Peyer's patch (tissue), 4 donors: ENCODE measurements at regions not wholly inside any gene's neighbourhood (a gene's known extent, or its start where the extent isn't known, plus 50 kb on each side); places are given as distances from the start of the nearest gene placed in this dataset.

Source experiments
- CTCF ChIP-seq, 6 experiments: fragments of 450-650 bp in 4 of 6; fragments of 200-600 bp in 2 of 6; sonication (generic) in 1 of 6; IDR thresholded peaks; one replicate each; pipeline ENCODE4 v1.5.1; 2017 to 2019; ENCODE audit warnings: antibody characterized with exemption in 6 of 6, mild to moderate bottlenecking in 3 of 6, moderate library complexity in 1 of 6
- POLR2A ChIP-seq, 2 donors: fragments of 450-650 bp; IDR thresholded peaks; one replicate each; pipeline ENCODE4 v1.5.1; 2017; ENCODE audit warnings: antibody characterized with exemption in 2 of 2, mild to moderate bottlenecking in 2 of 2, moderate library complexity in 2 of 2

GRCh38 chrX:821327-822107 lies 190.9 kb downstream of the SHOX start:
- TF ChIP-seq CTCF (IDR thresholded peaks at IDR 0.05) (no peak), POLR2A (IDR thresholded peaks at IDR 0.05) (no peak)
